Neural cell (in vitro differentiated cells): ENCODE measurements at regions not wholly inside any gene's neighbourhood (a gene's known extent, or its start where the extent isn't known, plus 50 kb on each side); places are given as distances from the start of the nearest gene placed in this dataset.

Experiments
- H2AFZ ChIP-seq: fragments of 200-600, 300-800 bp; sonication (generic), shearing (Covaris generic); 2 replicates; pipeline ENCODE4 v1.6.0; 2014; ENCODE audit warnings: low read depth, mild to moderate bottlenecking, antibody characterized with exemption, low read length, moderate library complexity
- H3F3A ChIP-seq: fragments of 200-600 bp; shearing (Covaris generic); 2 replicates; pipeline ENCODE4 v1.6.1; 2016; ENCODE audit warnings: mild to moderate bottlenecking, moderate library complexity, mixed read lengths, antibody characterized with exemption, low read length; ENCODE audit not compliant: insufficient read depth, poor library complexity, severe bottlenecking
- H3K27ac ChIP-seq: fragments of 200-600, 300-800 bp; sonication (generic), shearing (Covaris generic); 2 replicates; pipeline ENCODE4 v1.5.1; 2014; ENCODE audit warnings: mild to moderate bottlenecking, low read length, moderate library complexity
- H3K27me3 ChIP-seq: fragments of 300-800, 200-600 bp; sonication (generic), shearing (Covaris generic); 2 replicates; pipeline ENCODE4 v1.6.0; 2014; ENCODE audit warnings: mild to moderate bottlenecking, low read depth, low read length, moderate library complexity; ENCODE audit not compliant: insufficient read depth
- H3K36me3 ChIP-seq: fragments of 300-800, 200-600 bp; sonication (generic), shearing (Covaris generic); 2 replicates; pipeline ENCODE4 v1.5.1; 2014; ENCODE audit warnings: mild to moderate bottlenecking, antibody characterized with exemption, low read length, moderate library complexity; ENCODE audit not compliant: insufficient read depth
- H3K4me2 ChIP-seq: fragments of 300-800, 200-600 bp; sonication (generic), shearing (Covaris generic); 2 replicates; pipeline ENCODE4 v1.6.0; 2014; ENCODE audit warnings: mild to moderate bottlenecking, low read length
- H3K4me3 ChIP-seq: fragments of 300-800, 200-600 bp; sonication (generic), shearing (Covaris generic); 2 replicates; pipeline ENCODE4 v1.5.1; 2014; ENCODE audit warnings: mild to moderate bottlenecking, low read length, moderate library complexity
- H3K79me2 ChIP-seq: fragments of 200-600 bp; shearing (Covaris generic); replicated peaks from 2 replicates; pipeline ENCODE4 v1.6.0; 2014; ENCODE audit warnings: mild to moderate bottlenecking, low read length, moderate library complexity; ENCODE audit not compliant: insufficient read depth
- H3K9ac ChIP-seq: fragments of 300-800, 200-600 bp; sonication (generic), shearing (Covaris generic); 2 replicates; pipeline ENCODE4 v1.6.1; 2016; ENCODE audit warnings: mild to moderate bottlenecking, low read length, mixed read lengths
- H3K9me2 ChIP-seq: fragments of 200-600 bp; shearing (Covaris generic); 2 replicates; pipeline ENCODE4 v1.6.1; 2016; ENCODE audit warnings: mild to moderate bottlenecking, low read length, mixed read lengths; ENCODE audit not compliant: insufficient read depth
- H3K9me3 ChIP-seq: fragments of 200-600, 300-800 bp; sonication (generic), shearing (Covaris generic); 2 replicates; pipeline ENCODE4 v1.6.1; 2016; ENCODE audit warnings: mild to moderate bottlenecking, mixed run types, low read length, moderate library complexity, mixed read lengths
- H4K20me1 ChIP-seq: fragments of 200-600 bp; shearing (Covaris generic); 2 replicates; pipeline ENCODE4 v1.6.1; 2016; ENCODE audit warnings: mild to moderate bottlenecking, mixed run types; ENCODE audit not compliant: insufficient read depth
- EP300 ChIP-seq: fragments of 450-650 bp; conservative IDR thresholded peaks from 2 replicates; pipeline ENCODE4 v1.6.1; 2014; ENCODE audit warnings: antibody characterized with exemption, mild to moderate bottlenecking, moderate library complexity; ENCODE audit not compliant: poor library complexity, severe bottlenecking
- EZH2 ChIP-seq: fragments of 200-600, 300-800 bp; shearing (Covaris generic), sonication (generic); IDR thresholded peaks from 2 replicates; pipeline ENCODE4 v1.6.1; 2014; ENCODE audit warnings: antibody characterized with exemption, low read length, borderline replicate concordance, mild to moderate bottlenecking; ENCODE audit not compliant: insufficient read depth, poor library complexity, severe bottlenecking
- MXI1 ChIP-seq: fragments of 450-650 bp; conservative IDR thresholded peaks from 2 replicates; pipeline ENCODE4 v1.6.1; 2014; ENCODE audit warnings: antibody characterized with exemption, mild to moderate bottlenecking; ENCODE audit not compliant: poor library complexity, severe bottlenecking
- POLR2AphosphoS5 ChIP-seq: IDR thresholded peaks from 2 replicates; pipeline ENCODE4 v1.6.1; 2012
- RAD21 ChIP-seq: fragments of 450-650 bp; conservative IDR thresholded peaks from 2 replicates; pipeline ENCODE4 v1.6.1; 2014; ENCODE audit warnings: antibody characterized with exemption, mild to moderate bottlenecking, moderate library complexity
- SMC3 ChIP-seq: fragments of 450-650 bp; conservative IDR thresholded peaks from 2 replicates; pipeline ENCODE4 v1.6.1; 2014; ENCODE audit warnings: antibody characterized with exemption, mild to moderate bottlenecking, moderate library complexity; ENCODE audit not compliant: poor library complexity
- TAF1 ChIP-seq: IDR thresholded peaks from 2 replicates; pipeline ENCODE4 v1.6.1; 2012; ENCODE audit warnings: low read depth
- TF ChIP-seq, protein P1 (sequence below): IDR thresholded peaks from 2 replicates; pipeline ENCODE4 v1.6.1; 2012; ENCODE audit warnings: borderline replicate concordance

DNA sequence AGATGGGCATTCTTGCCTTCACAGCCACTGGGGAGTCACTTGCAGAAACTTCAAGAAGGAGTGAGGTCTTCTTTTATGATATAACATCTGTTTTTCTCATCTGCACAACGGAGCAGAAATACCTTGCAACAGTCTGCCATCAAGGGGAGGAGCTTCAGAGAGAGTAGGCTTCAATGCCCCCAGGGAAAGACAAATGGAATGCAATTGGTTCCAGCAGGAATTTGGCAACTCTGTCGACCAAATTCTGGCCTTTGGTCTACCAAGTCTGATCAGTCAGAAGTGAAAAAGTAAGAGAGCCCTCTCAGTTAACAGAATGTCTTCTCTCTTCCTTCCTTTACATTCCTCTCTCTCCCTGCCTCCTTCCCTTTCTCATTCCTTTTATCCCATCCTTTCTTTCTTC is 229.3 kb downstream of the IDS start:
- Histone ChIP-seq H3K4me3 (no peak overlapping the region), H3F3A (no peaks in the 10 kb centered on the region), H3K9me2 (no peaks in the 10 kb centered on the region), H3K9me3 (no peaks in the 10 kb centered on the region), H3K36me3 (no peaks in the 10 kb centered on the region), H3K27me3 (no peaks in the 10 kb centered on the region), H4K20me1 (no peaks in the 10 kb centered on the region), H3K27ac (no peak overlapping the region), H2AFZ (no peak overlapping the region), H3K9ac (no peak overlapping the region), H3K79me2 (no peaks in the 10 kb centered on the region), H3K4me2 (no peak overlapping the region)
- TF ChIP-seq RAD21 (no peak), POLR2AphosphoS5 (no peak), MXI1 (no peak), EZH2 (no peak), SMC3 (no peak), TAF1 (no peak)
- TF ChIP-seq, protein P1, sequence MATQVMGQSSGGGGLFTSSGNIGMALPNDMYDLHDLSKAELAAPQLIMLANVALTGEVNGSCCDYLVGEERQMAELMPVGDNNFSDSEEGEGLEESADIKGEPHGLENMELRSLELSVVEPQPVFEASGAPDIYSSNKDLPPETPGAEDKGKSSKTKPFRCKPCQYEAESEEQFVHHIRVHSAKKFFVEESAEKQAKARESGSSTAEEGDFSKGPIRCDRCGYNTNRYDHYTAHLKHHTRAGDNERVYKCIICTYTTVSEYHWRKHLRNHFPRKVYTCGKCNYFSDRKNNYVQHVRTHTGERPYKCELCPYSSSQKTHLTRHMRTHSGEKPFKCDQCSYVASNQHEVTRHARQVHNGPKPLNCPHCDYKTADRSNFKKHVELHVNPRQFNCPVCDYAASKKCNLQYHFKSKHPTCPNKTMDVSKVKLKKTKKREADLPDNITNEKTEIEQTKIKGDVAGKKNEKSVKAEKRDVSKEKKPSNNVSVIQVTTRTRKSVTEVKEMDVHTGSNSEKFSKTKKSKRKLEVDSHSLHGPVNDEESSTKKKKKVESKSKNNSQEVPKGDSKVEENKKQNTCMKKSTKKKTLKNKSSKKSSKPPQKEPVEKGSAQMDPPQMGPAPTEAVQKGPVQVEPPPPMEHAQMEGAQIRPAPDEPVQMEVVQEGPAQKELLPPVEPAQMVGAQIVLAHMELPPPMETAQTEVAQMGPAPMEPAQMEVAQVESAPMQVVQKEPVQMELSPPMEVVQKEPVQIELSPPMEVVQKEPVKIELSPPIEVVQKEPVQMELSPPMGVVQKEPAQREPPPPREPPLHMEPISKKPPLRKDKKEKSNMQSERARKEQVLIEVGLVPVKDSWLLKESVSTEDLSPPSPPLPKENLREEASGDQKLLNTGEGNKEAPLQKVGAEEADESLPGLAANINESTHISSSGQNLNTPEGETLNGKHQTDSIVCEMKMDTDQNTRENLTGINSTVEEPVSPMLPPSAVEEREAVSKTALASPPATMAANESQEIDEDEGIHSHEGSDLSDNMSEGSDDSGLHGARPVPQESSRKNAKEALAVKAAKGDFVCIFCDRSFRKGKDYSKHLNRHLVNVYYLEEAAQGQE: no peak

DNA sequence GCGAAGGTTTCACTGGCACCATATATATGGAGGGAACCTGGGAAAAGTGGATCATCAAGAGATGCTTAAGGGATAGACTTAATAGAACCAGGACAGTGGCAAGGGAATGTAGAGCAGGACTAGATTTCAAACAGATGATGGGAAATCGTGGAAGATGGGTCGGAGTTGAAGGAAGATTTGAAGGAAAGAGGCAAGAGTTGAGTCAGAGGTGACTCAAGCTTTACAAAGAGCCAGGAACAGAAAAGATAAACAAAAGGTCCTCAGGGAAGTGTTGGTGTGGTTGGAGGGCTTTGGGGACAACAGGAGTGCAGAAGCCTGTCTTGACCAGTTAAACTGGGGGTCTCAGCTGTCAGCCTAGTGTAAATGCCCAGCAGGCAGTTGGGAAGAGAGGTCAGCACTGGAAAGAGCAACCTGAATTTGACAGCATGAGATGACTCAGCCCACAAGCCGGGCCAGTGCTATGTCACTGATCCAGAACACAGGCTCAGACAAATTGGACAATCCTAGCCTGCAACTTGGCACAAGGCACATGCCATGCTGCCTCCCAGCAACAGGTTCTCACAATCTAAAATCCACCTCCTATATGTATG is 230.5 kb downstream of the IDS start:
- H2AFZ ChIP-seq: no peak overlapping the region

More for the DNA sequence above, 230.5 kb downstream of the IDS start:
- Histone ChIP-seq H3K79me2 (no peaks in the 10 kb centered on the region), H3K4me2 (no peak overlapping the region), H3F3A (no peaks in the 10 kb centered on the region), H3K4me3 (no peak overlapping the region), H3K27ac (no peak overlapping the region), H3K9me3 (no peaks in the 10 kb centered on the region), H3K9ac (no peak overlapping the region), H3K36me3 (no peaks in the 10 kb centered on the region), H4K20me1 (no peaks in the 10 kb centered on the region), H3K27me3 (no peaks in the 10 kb centered on the region), H3K9me2 (no peaks in the 10 kb centered on the region)
- TF ChIP-seq TAF1 (no peak), SMC3 (no peak), MXI1 (no peak), EP300 (no peak), EZH2 (no peak)
- TF ChIP-seq, protein P1: no peak
